ENCODE measurements at regions not wholly inside any gene's neighbourhood (a gene's known extent, or its start where the extent isn't known, plus 50 kb on each side); places are given as distances from the start of the nearest gene placed in this dataset.

- no peaks in the 10 kb centered on the region for H3K9me3 Mint-ChIP-seq
- Histone ChIP-seq H3K9me3 (ENCODE audit: control insufficient read depth in 1 of 2, insufficient read depth in 1 of 2, low read length in 2 of 2) (no peaks in the 10 kb centered on the region), H3K27me3 (ENCODE audit: control insufficient read depth in 1 of 2, insufficient read depth in 2 of 2, low read length in 2 of 2) (no peaks in the 10 kb centered on the region), H3K27ac (ENCODE audit: low read depth in 1 of 2, low read length in 2 of 2) (no peak overlapping the region), H3K4me3 (ENCODE audit: low read length) (no peak overlapping the region), H3K36me3 (ENCODE audit: insufficient read depth, low read length) (no peaks in the 10 kb centered on the region), H3K4me1 (ENCODE audit: insufficient read depth, low read length) (no peaks in the 10 kb centered on the region)
- TF ChIP-seq CTCF (IDR thresholded peaks at IDR 0.05) = no peak
- no peaks in the 10 kb centered on the region for H3K4me1 Mint-ChIP-seq (ENCODE audit: low read depth)
- no peaks in the 10 kb centered on the region for H3K36me3 Mint-ChIP-seq (ENCODE audit: low read depth)
- no peak for ATAC-seq (ENCODE audit: poor library complexity)
- no peak overlapping the region for H3K27ac Mint-ChIP-seq
- no peak for DNase-seq
- intact Hi-C loops (cut with DNase I, micrococcal nuclease) = no loop called here
- H3K4me3 Mint-ChIP-seq = no peak overlapping the region
- CTCF ChIA-PET = interaction anchor here (0.6 kb wide), 1 partner anchor 69 kb away, joined by 3 read pairs; no protein-coding TSS in a partner anchor
- H3K27me3 Mint-ChIP-seq = no peaks in the 10 kb centered on the region
- POLR2A ChIA-PET = no interaction called here
These were observed 745.3 kb downstream of the SATB2 start for GRCh38 chr2:198712485-198712884.

- Histone ChIP-seq H3K27ac (ENCODE audit: low read depth in 1 of 2, low read length in 2 of 2) (no peak overlapping the region), H3K36me3 (ENCODE audit: insufficient read depth, low read length) (no peaks in the 10 kb centered on the region), H3K4me3 (ENCODE audit: low read length) (no peak overlapping the region), H3K27me3 (ENCODE audit: control insufficient read depth in 1 of 2, insufficient read depth in 2 of 2, low read length in 2 of 2) (no peaks in the 10 kb centered on the region), H3K4me1 (ENCODE audit: insufficient read depth, low read length) (no peaks in the 10 kb centered on the region), H3K9me3 (ENCODE audit: control insufficient read depth in 1 of 2, insufficient read depth in 1 of 2, low read length in 2 of 2) (no peaks in the 10 kb centered on the region)
- no peaks in the 10 kb centered on the region for H3K9me3 Mint-ChIP-seq
- TF ChIP-seq CTCF (IDR thresholded peaks at IDR 0.05) = no peak
- H3K36me3 Mint-ChIP-seq (ENCODE audit: low read depth) = no peaks in the 10 kb centered on the region
- ATAC-seq (ENCODE audit: poor library complexity) = no peak
- POLR2A ChIA-PET = no interaction called here
- H3K4me1 Mint-ChIP-seq (ENCODE audit: low read depth) = no peaks in the 10 kb centered on the region
- no peak overlapping the region for H3K27ac Mint-ChIP-seq
- no peak overlapping the region for H3K4me3 Mint-ChIP-seq
- DNase-seq = no peak
- intact Hi-C loops (cut with DNase I, micrococcal nuclease) = no loop called here
- CTCF ChIA-PET = no interaction called here
- H3K27me3 Mint-ChIP-seq = no peaks in the 10 kb centered on the region
These were observed 746.3 kb downstream of the SATB2 start for GRCh38 chr2:198711484-198711883.

GRCh38 chr2:198710562-198710961 is 747.2 kb downstream of the SATB2 start:
- no peak for TF ChIP-seq CTCF (IDR thresholded peaks at IDR 0.05)
- Histone ChIP-seq H3K4me1 (ENCODE audit: insufficient read depth, low read length) (no peaks in the 10 kb centered on the region), H3K9me3 (ENCODE audit: control insufficient read depth in 1 of 2, insufficient read depth in 1 of 2, low read length in 2 of 2) (no peaks in the 10 kb centered on the region), H3K36me3 (ENCODE audit: insufficient read depth, low read length) (no peaks in the 10 kb centered on the region), H3K27ac (ENCODE audit: low read depth in 1 of 2, low read length in 2 of 2) (no peak overlapping the region), H3K27me3 (ENCODE audit: control insufficient read depth in 1 of 2, insufficient read depth in 2 of 2, low read length in 2 of 2) (no peaks in the 10 kb centered on the region), H3K4me3 (ENCODE audit: low read length) (no peak overlapping the region)
- no peak for ATAC-seq (ENCODE audit: poor library complexity)
- no peak overlapping the region for H3K4me3 Mint-ChIP-seq
- no peak for DNase-seq
- no peaks in the 10 kb centered on the region for H3K9me3 Mint-ChIP-seq
- H3K4me1 Mint-ChIP-seq (ENCODE audit: low read depth) = no peaks in the 10 kb centered on the region
- no peak overlapping the region for H3K27ac Mint-ChIP-seq
- CTCF ChIA-PET = no interaction called here
- POLR2A ChIA-PET = no interaction called here
- no peaks in the 10 kb centered on the region for H3K27me3 Mint-ChIP-seq
- no peaks in the 10 kb centered on the region for H3K36me3 Mint-ChIP-seq (ENCODE audit: low read depth)
- intact Hi-C loops (cut with DNase I, micrococcal nuclease) = no loop called here
